H9 (cell line): ENCODE measurements at regions not wholly inside any gene's neighbourhood (a gene's known extent, or its start where the extent isn't known, plus 50 kb on each side); places are given as distances from the start of the nearest gene placed in this dataset.

ENCODE experiments used
- DNase-seq: peaks from one replicate; pipeline ENCODE4 v3.0.0-alpha.2; 2017
- H2AFZ ChIP-seq: one replicate; pipeline ENCODE4 v1.6.1; 2013; ENCODE audit warnings: mild to moderate bottlenecking, low read length, control low read depth, moderate library complexity
- H2AK5ac ChIP-seq: 2 replicates; pipeline ENCODE4 v1.6.1; 2013; ENCODE audit warnings: low read length, control low read depth, mixed read lengths; ENCODE audit not compliant: insufficient read length
- H2BK120ac ChIP-seq: one replicate; pipeline ENCODE4 v1.6.1; 2013; ENCODE audit warnings: low read depth, mild to moderate bottlenecking, low read length, control low read depth, inconsistent platforms; ENCODE audit not compliant: poor library complexity, severe bottlenecking
- H2BK12ac ChIP-seq: 2 replicates; pipeline ENCODE4 v1.6.1; 2013; ENCODE audit warnings: low read length, control low read depth, mixed read lengths, low read depth; ENCODE audit not compliant: insufficient read length
- H2BK15ac ChIP-seq: 2 replicates; pipeline ENCODE4 v1.6.1; 2013; ENCODE audit warnings: low read depth, low read length, control low read depth
- H2BK20ac ChIP-seq: one replicate; pipeline ENCODE4 v1.6.1; 2013; ENCODE audit warnings: low read depth, mild to moderate bottlenecking, low read length, control low read depth, inconsistent platforms; ENCODE audit not compliant: poor library complexity, severe bottlenecking
- H2BK5ac ChIP-seq: 2 replicates; pipeline ENCODE4 v1.6.1; 2013; ENCODE audit warnings: low read length, control low read depth, mixed read lengths; ENCODE audit not compliant: insufficient read length
- H3K14ac ChIP-seq: 2 replicates; pipeline ENCODE4 v1.6.1; 2013; ENCODE audit warnings: low read length, control low read depth; ENCODE audit not compliant: insufficient read depth
- H3K18ac ChIP-seq: 2 replicates; pipeline ENCODE4 v1.6.1; 2013; ENCODE audit warnings: low read depth, mild to moderate bottlenecking, mixed read lengths, low read length, control low read depth; ENCODE audit not compliant: insufficient read length
- H3K23ac ChIP-seq: 2 replicates; pipeline ENCODE4 v1.6.1; 2013; ENCODE audit warnings: low read length, control low read depth, mixed read lengths, low read depth; ENCODE audit not compliant: insufficient read length
- H3K23me2 ChIP-seq: 2 replicates; pipeline ENCODE4 v1.6.1; 2013; ENCODE audit warnings: low read depth, mild to moderate bottlenecking, mixed read lengths, low read length, control low read depth; ENCODE audit not compliant: insufficient read length, poor library complexity, severe bottlenecking
- H3K27ac ChIP-seq: 2 replicates; pipeline ENCODE4 v1.5.1; 2013; ENCODE audit warnings: low read length, control low read depth, mixed read lengths, low read depth; ENCODE audit not compliant: insufficient read length
- H3K27me3 ChIP-seq: 2 replicates; pipeline ENCODE4 v1.6.1; 2013; ENCODE audit warnings: low read length, control low read depth, inconsistent platforms; ENCODE audit not compliant: insufficient read depth
- H3K4ac ChIP-seq: 2 replicates; pipeline ENCODE4 v1.6.1; 2013; ENCODE audit warnings: low read depth, mild to moderate bottlenecking, control low read depth, inconsistent platforms, low read length, moderate library complexity
- H3K4me1 ChIP-seq: 2 replicates; pipeline ENCODE4 v1.6.1; 2013; ENCODE audit warnings: low read length, control low read depth, inconsistent platforms; ENCODE audit not compliant: insufficient read depth
- H3K4me2 ChIP-seq: 2 replicates; pipeline ENCODE4 v1.6.1; 2013; ENCODE audit warnings: low read length, control low read depth, mixed read lengths; ENCODE audit not compliant: insufficient read length, insufficient read depth
- H3K56ac ChIP-seq: 2 replicates; pipeline ENCODE4 v1.6.1; 2013; ENCODE audit warnings: low read depth, mild to moderate bottlenecking, mixed read lengths, low read length, control low read depth; ENCODE audit not compliant: insufficient read length
- H3K79me1 ChIP-seq: 2 replicates; pipeline ENCODE4 v1.6.1; 2013; ENCODE audit warnings: low read depth, mild to moderate bottlenecking, moderate library complexity, low read length, control low read depth, inconsistent platforms; ENCODE audit not compliant: insufficient read depth, poor library complexity, severe bottlenecking
- H3K79me2 ChIP-seq: 2 replicates; pipeline ENCODE4 v1.6.1; 2013; ENCODE audit warnings: low read length, control low read depth, inconsistent platforms; ENCODE audit not compliant: insufficient read depth
- H3K9ac ChIP-seq: 2 replicates; pipeline ENCODE4 v1.6.1; 2013; ENCODE audit warnings: low read length, control low read depth, mixed read lengths; ENCODE audit not compliant: insufficient read length; ENCODE audit errors: extremely low read depth
- H3K9me3 ChIP-seq: one replicate; pipeline ENCODE4 v1.6.1; 2013; ENCODE audit warnings: low read depth, low read length, inconsistent platforms; ENCODE audit not compliant: control insufficient read depth
- H3T11ph ChIP-seq: one replicate; pipeline ENCODE4 v1.6.1; 2013; ENCODE audit warnings: mild to moderate bottlenecking, low read length, control low read depth, inconsistent platforms
- H4K20me1 ChIP-seq: one replicate; pipeline ENCODE4 v1.6.1; 2013; ENCODE audit not compliant: control insufficient read depth, insufficient read length, insufficient read depth
- H4K5ac ChIP-seq: 2 replicates; pipeline ENCODE4 v1.6.1; 2013; ENCODE audit warnings: low read depth, mild to moderate bottlenecking, mixed read lengths, low read length, control low read depth; ENCODE audit not compliant: insufficient read length
- H4K8ac ChIP-seq: replicated peaks from 2 replicates; pipeline ENCODE4 v1.6.1; 2013; ENCODE audit warnings: low read length, control low read depth, mixed read lengths, low read depth; ENCODE audit not compliant: insufficient read length
- H4K91ac ChIP-seq: 2 replicates; pipeline ENCODE4 v1.6.1; 2013; ENCODE audit warnings: low read depth, mild to moderate bottlenecking, moderate library complexity, mixed read lengths, low read length, control low read depth; ENCODE audit not compliant: insufficient read length
- H3K27ac Mint-ChIP-seq, 3 experiments: 2 replicates in 2 of 3; 3 replicates in 1 of 3; pipeline ENCODE4 v1.8.0; 2020 to 2021; ENCODE audit warnings: mixed read lengths in 3 of 3, mild to moderate bottlenecking in 1 of 3, moderate library complexity in 1 of 3
- H3K27me3 Mint-ChIP-seq: 2 replicates; pipeline ENCODE4 v1.8.0; 2021; ENCODE audit warnings: low read depth, mild to moderate bottlenecking, moderate library complexity, mixed read lengths
- H3K36me3 Mint-ChIP-seq, 3 experiments: 2 replicates in 2 of 3; 3 replicates in 1 of 3; pipeline ENCODE4 v1.8.0; 2020 to 2021; ENCODE audit warnings: low read depth in 3 of 3, mixed read lengths in 3 of 3; ENCODE audit not compliant: insufficient read depth in 1 of 3
- H3K4me1 Mint-ChIP-seq, 2 experiments: 2 replicates each; pipeline ENCODE4 v1.8.0; 2020; ENCODE audit warnings: mixed read lengths in 2 of 2
- H3K4me3 Mint-ChIP-seq, 2 experiments: 2 replicates in 1 of 2; 3 replicates in 1 of 2; pipeline ENCODE4 v1.8.0; 2020 to 2021; ENCODE audit warnings: mild to moderate bottlenecking in 2 of 2, mixed read lengths in 2 of 2, moderate library complexity in 1 of 2
- H3K9me3 Mint-ChIP-seq, 2 experiments: 2 replicates in 1 of 2; 3 replicates in 1 of 2; pipeline ENCODE4 v1.8.0; 2020; ENCODE audit warnings: mild to moderate bottlenecking in 2 of 2, mixed read lengths in 2 of 2, moderate library complexity in 1 of 2
- CTCF ChIP-seq: fragments of 200-600 bp; sonication (generic); conservative IDR thresholded peaks from 3 replicates; pipeline ENCODE4 v1.8.0; 2021; ENCODE audit warnings: antibody characterized with exemption, mild to moderate bottlenecking
- WGBS: extraction: QIAGEN DNeasy Blood & Tissue Kit; methylation state at CpG from one replicate; pipeline ENCODE4 v1.1.7; 2013; ENCODE audit warnings: missing lambda C conversion rate, low lambda C conversion rate, mixed read lengths; ENCODE audit not compliant: insufficient read length; ENCODE audit errors: extremely low coverage; 5-methylcytosine and 5-hydroxymethylcytosine counted together

GRCh38 chr3:182006431-182006830 is 294.7 kb downstream of the SOX2 start:
- H3K56ac ChIP-seq: no peak overlapping the region
- no peak overlapping the region for H2BK15ac ChIP-seq
- H3K23ac ChIP-seq: no peak overlapping the region
- H2BK5ac ChIP-seq: no peak overlapping the region
- H3K27me3 ChIP-seq: no peaks in the 10 kb centered on the region
- H3K4me1 Mint-ChIP-seq: peaks cover 15 to 21% of the 10 kb centered on the region in 2 experiments
- no peak overlapping the region for H3K4ac ChIP-seq
- no peak overlapping the region for H4K8ac ChIP-seq
- H3K23me2 ChIP-seq: no peaks in the 10 kb centered on the region
- no peak for DNase-seq
- H3K79me1 ChIP-seq: no peaks in the 10 kb centered on the region
- H2BK12ac ChIP-seq: no peak overlapping the region
- H2BK120ac ChIP-seq: no peak overlapping the region
- no CpG with 5 or more reads among the region's 4 CpGs for WGBS
- H4K5ac ChIP-seq: no peak overlapping the region
- no peak overlapping the region for H3K4me3 Mint-ChIP-seq
- H3K4me1 ChIP-seq: no peaks in the 10 kb centered on the region
- H3K9me3 Mint-ChIP-seq: no peaks in the 10 kb centered on the region; a peak in 1 of 5 replicates
- H4K20me1 ChIP-seq: no peaks in the 10 kb centered on the region
- no peak for TF ChIP-seq CTCF
- H3T11ph ChIP-seq: no peak overlapping the region
- H3K36me3 Mint-ChIP-seq: 0 out of 7 replicates have a peak, but pooled peaks cover 0 to 2% (median 0%) of the 10 kb centered on the region in 3 experiments
- no peak overlapping the region for H3K14ac ChIP-seq
- no peak overlapping the region for H3K9ac ChIP-seq
- no peaks in the 10 kb centered on the region; the same call in 1 of the 2 replicates for H3K27me3 Mint-ChIP-seq
- no peak overlapping the region for H3K18ac ChIP-seq
- no peak overlapping the region for H3K27ac ChIP-seq
- H2AFZ ChIP-seq: no peak overlapping the region
- H2AK5ac ChIP-seq: no peak overlapping the region
- no peaks in the 10 kb centered on the region for H3K79me2 ChIP-seq
- H3K4me2 ChIP-seq: no peak overlapping the region
- H2BK20ac ChIP-seq: no peak overlapping the region
- no peak overlapping the region for H3K27ac Mint-ChIP-seq
- H4K91ac ChIP-seq: no peak overlapping the region
- H3K9me3 ChIP-seq: no peaks in the 10 kb centered on the region
